ENCODE measurements at regions not wholly inside any gene's neighbourhood (a gene's known extent, or its start where the extent isn't known, plus 50 kb on each side); places are given as distances from the start of the nearest gene placed in this dataset.

DNA sequence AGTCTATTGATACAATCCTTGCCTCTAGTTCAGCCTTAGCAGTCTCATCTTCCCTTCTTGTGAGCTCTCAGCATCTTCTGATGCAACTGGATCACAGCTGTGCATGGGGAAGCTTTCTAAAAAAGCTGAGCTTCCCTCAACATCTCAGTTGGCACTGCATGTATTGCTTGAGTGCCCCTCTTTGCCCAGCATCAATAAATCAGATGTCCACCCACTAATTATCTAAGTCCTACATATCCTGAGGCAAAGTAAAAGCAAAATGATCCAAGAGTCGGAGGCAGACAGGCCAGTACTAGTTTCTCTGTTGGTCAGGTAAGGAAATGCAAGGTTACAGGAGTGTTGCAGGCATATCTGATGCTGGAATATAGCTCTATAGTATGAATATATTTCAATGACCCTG lies 334.5 kb upstream of the NCAM1 start:
- TF ChIP-seq, protein P1, sequence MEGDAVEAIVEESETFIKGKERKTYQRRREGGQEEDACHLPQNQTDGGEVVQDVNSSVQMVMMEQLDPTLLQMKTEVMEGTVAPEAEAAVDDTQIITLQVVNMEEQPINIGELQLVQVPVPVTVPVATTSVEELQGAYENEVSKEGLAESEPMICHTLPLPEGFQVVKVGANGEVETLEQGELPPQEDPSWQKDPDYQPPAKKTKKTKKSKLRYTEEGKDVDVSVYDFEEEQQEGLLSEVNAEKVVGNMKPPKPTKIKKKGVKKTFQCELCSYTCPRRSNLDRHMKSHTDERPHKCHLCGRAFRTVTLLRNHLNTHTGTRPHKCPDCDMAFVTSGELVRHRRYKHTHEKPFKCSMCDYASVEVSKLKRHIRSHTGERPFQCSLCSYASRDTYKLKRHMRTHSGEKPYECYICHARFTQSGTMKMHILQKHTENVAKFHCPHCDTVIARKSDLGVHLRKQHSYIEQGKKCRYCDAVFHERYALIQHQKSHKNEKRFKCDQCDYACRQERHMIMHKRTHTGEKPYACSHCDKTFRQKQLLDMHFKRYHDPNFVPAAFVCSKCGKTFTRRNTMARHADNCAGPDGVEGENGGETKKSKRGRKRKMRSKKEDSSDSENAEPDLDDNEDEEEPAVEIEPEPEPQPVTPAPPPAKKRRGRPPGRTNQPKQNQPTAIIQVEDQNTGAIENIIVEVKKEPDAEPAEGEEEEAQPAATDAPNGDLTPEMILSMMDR (conservative IDR thresholded peaks at IDR 0.05 in 1 of 2, IDR thresholded peaks at IDR 0.05 in 1 of 2; ENCODE audit: extremely low read depth in 1 of 2, insufficient read depth in 1 of 2, low read depth in 1 of 2, low read length in 2 of 2) = no peak
- no peak for TF ChIP-seq EZH2 (IDR thresholded peaks at IDR 0.05; ENCODE audit: borderline replicate concordance, low read length)
